ENCODE measurements at regions not wholly inside any gene's neighbourhood (a gene's known extent, or its start where the extent isn't known, plus 50 kb on each side); places are given as distances from the start of the nearest gene placed in this dataset.
"Not testable (repeated sequence)": the region's sequence is repeated elsewhere in the genome, so short reads cannot be mapped to it uniquely, and the experiment has no call there.

- not testable (repeated sequence) for H3K9me3 ChIP-seq (ENCODE audit: control insufficient read depth, insufficient read depth, low read length); H3K36me3 ChIP-seq (ENCODE audit: control insufficient read depth, insufficient read depth, low read length); DNase-seq (ENCODE audit: low read depth, low spot score); H3K4me3 ChIP-seq (ENCODE audit: low read length); H3K4me1 ChIP-seq (ENCODE audit: control insufficient read depth, insufficient read depth, low read length); H3K27me3 ChIP-seq (ENCODE audit: control insufficient read depth, insufficient read depth, low read length); H3K27ac ChIP-seq (ENCODE audit: low read length)
- WGBS (ENCODE audit: insufficient coverage, insufficient read length), result no CpG with 5 or more reads among the region's 3 CpGs
These were observed 356.9 kb downstream of the RPIA start for GRCh38 chr2:89048138-89049066.

- H3K36me3 ChIP-seq (ENCODE audit: control insufficient read depth, insufficient read depth, low read length); H3K27ac ChIP-seq (ENCODE audit: low read length); DNase-seq (ENCODE audit: low read depth, low spot score): not testable (repeated sequence)
These were observed 367.1 kb downstream of the RPIA start for GRCh38 chr2:89058616-89059015.

GRCh38 chr2:89061174-89061573 is 369.7 kb downstream of the RPIA start:
- not testable (repeated sequence) for H3K4me3 ChIP-seq (ENCODE audit: low read length); H3K36me3 ChIP-seq (ENCODE audit: control insufficient read depth, insufficient read depth, low read length); H3K27me3 ChIP-seq (ENCODE audit: control insufficient read depth, insufficient read depth, low read length); H3K4me1 ChIP-seq (ENCODE audit: control insufficient read depth, insufficient read depth, low read length); DNase-seq (ENCODE audit: low read depth, low spot score); H3K27ac ChIP-seq (ENCODE audit: low read length); H3K9me3 ChIP-seq (ENCODE audit: control insufficient read depth, insufficient read depth, low read length)
- no CpG with 5 or more reads among the region's 1 CpG for WGBS (ENCODE audit: insufficient coverage, insufficient read length)

More at GRCh38 chr2:89058616-89059015, 367.1 kb downstream of the RPIA start:
- H3K4me1 ChIP-seq (ENCODE audit: control insufficient read depth, insufficient read depth, low read length); H3K9me3 ChIP-seq (ENCODE audit: control insufficient read depth, insufficient read depth, low read length); H3K27me3 ChIP-seq (ENCODE audit: control insufficient read depth, insufficient read depth, low read length); H3K4me3 ChIP-seq (ENCODE audit: low read length): not testable (repeated sequence)
- no CpG with 5 or more reads among the region's 4 CpGs for WGBS (ENCODE audit: insufficient coverage, insufficient read length)

- not testable (repeated sequence) for H3K4me1 ChIP-seq (ENCODE audit: control insufficient read depth, insufficient read depth, low read length); H3K9me3 ChIP-seq (ENCODE audit: control insufficient read depth, insufficient read depth, low read length); H3K4me3 ChIP-seq (ENCODE audit: low read length); H3K36me3 ChIP-seq (ENCODE audit: control insufficient read depth, insufficient read depth, low read length); H3K27me3 ChIP-seq (ENCODE audit: control insufficient read depth, insufficient read depth, low read length); H3K27ac ChIP-seq (ENCODE audit: low read length); DNase-seq (ENCODE audit: low read depth, low spot score)
- WGBS (ENCODE audit: insufficient coverage, insufficient read length), result no CpG with 5 or more reads among the region's 4 CpGs
These were observed 385.3 kb downstream of the RPIA start for GRCh38 chr2:89076771-89077170.

GRCh38 chr2:89092911-89093310 is 401.4 kb downstream of the RPIA start:
- H3K4me3 ChIP-seq (ENCODE audit: low read length); H3K36me3 ChIP-seq (ENCODE audit: control insufficient read depth, insufficient read depth, low read length); H3K27ac ChIP-seq (ENCODE audit: low read length); H3K9me3 ChIP-seq (ENCODE audit: control insufficient read depth, insufficient read depth, low read length); H3K27me3 ChIP-seq (ENCODE audit: control insufficient read depth, insufficient read depth, low read length); H3K4me1 ChIP-seq (ENCODE audit: control insufficient read depth, insufficient read depth, low read length); DNase-seq (ENCODE audit: low read depth, low spot score): not testable (repeated sequence)
- WGBS (ENCODE audit: insufficient coverage, insufficient read length), result no CpG with 5 or more reads among the region's 8 CpGs

- H3K4me3 ChIP-seq (ENCODE audit: low read length), result not testable (repeated sequence)
- DNase-seq (ENCODE audit: low read depth, low spot score), result peak; percentile 0
- WGBS (ENCODE audit: insufficient coverage, insufficient read length), result no CpG with 5 or more reads among the region's 4 CpGs
These were observed 403.6 kb downstream of the RPIA start for GRCh38 chr2:89095060-89095459.

GRCh38 chr2:89102587-89102986 is 411.1 kb downstream of the RPIA start:
- not testable (repeated sequence) for DNase-seq (ENCODE audit: low read depth, low spot score)

More at GRCh38 chr2:89095060-89095459, 403.6 kb downstream of the RPIA start:
- not testable (repeated sequence) for H3K27me3 ChIP-seq (ENCODE audit: control insufficient read depth, insufficient read depth, low read length); H3K9me3 ChIP-seq (ENCODE audit: control insufficient read depth, insufficient read depth, low read length); H3K27ac ChIP-seq (ENCODE audit: low read length); H3K4me1 ChIP-seq (ENCODE audit: control insufficient read depth, insufficient read depth, low read length); H3K36me3 ChIP-seq (ENCODE audit: control insufficient read depth, insufficient read depth, low read length)

GRCh38 chr2:89106369-89107019 is 415.0 kb downstream of the RPIA start:
- H3K9me3 ChIP-seq (ENCODE audit: control insufficient read depth, insufficient read depth, low read length); H3K27ac ChIP-seq (ENCODE audit: low read length); H3K4me3 ChIP-seq (ENCODE audit: low read length); H3K4me1 ChIP-seq (ENCODE audit: control insufficient read depth, insufficient read depth, low read length); DNase-seq (ENCODE audit: low read depth, low spot score); H3K27me3 ChIP-seq (ENCODE audit: control insufficient read depth, insufficient read depth, low read length); H3K36me3 ChIP-seq (ENCODE audit: control insufficient read depth, insufficient read depth, low read length): not testable (repeated sequence)
- WGBS (ENCODE audit: insufficient coverage, insufficient read length), result no CpG with 5 or more reads among the region's 3 CpGs

More at GRCh38 chr2:89102587-89102986, 411.1 kb downstream of the RPIA start:
- not testable (repeated sequence) for H3K27me3 ChIP-seq (ENCODE audit: control insufficient read depth, insufficient read depth, low read length); H3K9me3 ChIP-seq (ENCODE audit: control insufficient read depth, insufficient read depth, low read length); H3K36me3 ChIP-seq (ENCODE audit: control insufficient read depth, insufficient read depth, low read length); H3K4me3 ChIP-seq (ENCODE audit: low read length); H3K4me1 ChIP-seq (ENCODE audit: control insufficient read depth, insufficient read depth, low read length); H3K27ac ChIP-seq (ENCODE audit: low read length)
- no CpG with 5 or more reads among the region's 4 CpGs for WGBS (ENCODE audit: insufficient coverage, insufficient read length)

- H3K4me1 ChIP-seq (ENCODE audit: control insufficient read depth, insufficient read depth, low read length); H3K27me3 ChIP-seq (ENCODE audit: control insufficient read depth, insufficient read depth, low read length); H3K4me3 ChIP-seq (ENCODE audit: low read length); H3K36me3 ChIP-seq (ENCODE audit: control insufficient read depth, insufficient read depth, low read length); H3K9me3 ChIP-seq (ENCODE audit: control insufficient read depth, insufficient read depth, low read length); H3K27ac ChIP-seq (ENCODE audit: low read length): not testable (repeated sequence)
- no CpG with 5 or more reads among the region's 1 CpG for WGBS (ENCODE audit: insufficient coverage, insufficient read length)
- DNase-seq (ENCODE audit: low read depth, low spot score), result peak; percentile 0
These were observed 421.0 kb downstream of the RPIA start for GRCh38 chr2:89112434-89112833.

- not testable (repeated sequence) for H3K9me3 ChIP-seq (ENCODE audit: control insufficient read depth, insufficient read depth, low read length); H3K27ac ChIP-seq (ENCODE audit: low read length); H3K4me3 ChIP-seq (ENCODE audit: low read length); H3K4me1 ChIP-seq (ENCODE audit: control insufficient read depth, insufficient read depth, low read length); H3K27me3 ChIP-seq (ENCODE audit: control insufficient read depth, insufficient read depth, low read length); H3K36me3 ChIP-seq (ENCODE audit: control insufficient read depth, insufficient read depth, low read length); DNase-seq (ENCODE audit: low read depth, low spot score)
These were observed 421.8 kb downstream of the RPIA start for GRCh38 chr2:89113286-89113685.

- not testable (repeated sequence) for H3K9me3 ChIP-seq (ENCODE audit: control insufficient read depth, insufficient read depth, low read length); H3K4me3 ChIP-seq (ENCODE audit: low read length); H3K27me3 ChIP-seq (ENCODE audit: control insufficient read depth, insufficient read depth, low read length); DNase-seq (ENCODE audit: low read depth, low spot score); H3K4me1 ChIP-seq (ENCODE audit: control insufficient read depth, insufficient read depth, low read length); H3K27ac ChIP-seq (ENCODE audit: low read length); H3K36me3 ChIP-seq (ENCODE audit: control insufficient read depth, insufficient read depth, low read length)
These were observed 438.0 kb downstream of the RPIA start for GRCh38 chr2:89129440-89129839.

Measured in iPS DF 6.9 (cell line).